ENCODE measurements at regions not wholly inside any gene's neighbourhood (a gene's known extent, or its start where the extent isn't known, plus 50 kb on each side); places are given as distances from the start of the nearest gene placed in this dataset.
"Not testable (repeated sequence)": the region's sequence is repeated elsewhere in the genome, so short reads cannot be mapped to it uniquely, and the experiment has no call there.

DNA sequence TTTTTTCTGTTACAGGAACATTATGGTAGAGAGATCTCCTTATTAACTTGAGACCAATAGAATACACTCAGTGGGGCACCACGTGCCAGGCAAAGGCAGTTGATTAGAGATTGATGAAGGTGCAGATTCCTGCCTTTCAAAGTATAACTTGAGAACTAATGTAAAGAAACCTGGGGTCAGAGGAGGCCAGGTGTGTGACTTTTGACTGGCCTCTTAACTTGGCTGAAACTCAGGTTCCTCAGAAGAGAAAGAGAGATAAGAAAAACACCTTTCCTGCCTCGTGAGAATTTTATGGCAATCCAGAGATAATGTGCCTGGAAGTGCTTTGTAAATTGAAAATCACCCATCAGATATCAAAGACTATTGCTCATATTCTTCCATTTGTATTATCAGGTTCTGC lies 110.7 kb upstream of the GZMB start:
- DNase-seq (ENCODE audit: low read depth in 2 of 2): no peak

DNA sequence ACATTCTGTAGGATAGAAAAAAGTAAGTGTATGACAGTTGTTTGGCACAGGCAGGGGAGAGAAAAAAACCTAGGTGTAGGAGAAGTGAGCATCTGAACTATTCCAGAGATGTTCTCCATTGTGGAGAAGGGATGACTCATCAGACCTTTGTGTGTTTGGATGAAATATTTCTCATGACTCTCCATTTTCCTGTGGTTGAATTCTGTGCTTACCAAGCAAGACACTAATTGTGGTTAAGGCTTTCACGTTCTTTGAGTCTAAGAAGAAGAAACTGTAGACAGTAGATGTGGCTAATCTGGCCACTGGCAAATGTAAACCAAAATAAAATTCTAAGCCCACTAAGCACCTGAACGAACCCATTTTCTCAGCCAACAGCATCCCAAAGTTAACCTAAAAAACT lies 107.9 kb upstream of the GZMB start:
- no peak for DNase-seq (ENCODE audit: low read depth in 2 of 2)

DNA sequence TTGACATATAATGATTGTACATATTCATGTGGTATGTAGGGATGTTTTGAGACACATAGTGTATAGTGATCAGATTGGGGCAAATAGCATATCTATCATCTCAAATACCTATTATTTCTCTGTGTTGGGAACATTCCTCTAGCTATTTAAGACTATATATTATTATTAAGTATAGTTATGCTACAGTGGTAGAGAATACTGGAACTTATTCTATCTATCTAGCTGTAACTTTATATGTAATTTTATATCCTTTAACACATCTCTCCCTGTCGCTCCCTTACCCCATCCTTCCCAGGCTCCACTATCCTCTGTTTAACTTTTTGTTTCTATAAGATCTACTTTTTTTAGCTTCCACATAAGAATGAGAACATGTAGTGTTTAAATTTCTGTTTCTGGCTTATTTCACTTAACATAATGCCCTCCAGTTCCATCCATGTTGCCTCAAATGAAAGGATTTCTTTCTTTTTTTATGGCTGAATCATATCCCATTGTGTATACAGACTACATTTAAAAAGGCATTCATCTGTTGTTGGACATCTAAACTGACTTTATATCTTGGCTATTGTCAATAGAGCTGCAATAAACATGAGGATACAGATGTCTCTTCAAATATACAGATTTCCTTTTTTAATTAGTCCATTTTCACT lies 102.1 kb upstream of the GZMB start:
- no peak for DNase-seq (ENCODE audit: low read depth in 2 of 2)

DNA sequence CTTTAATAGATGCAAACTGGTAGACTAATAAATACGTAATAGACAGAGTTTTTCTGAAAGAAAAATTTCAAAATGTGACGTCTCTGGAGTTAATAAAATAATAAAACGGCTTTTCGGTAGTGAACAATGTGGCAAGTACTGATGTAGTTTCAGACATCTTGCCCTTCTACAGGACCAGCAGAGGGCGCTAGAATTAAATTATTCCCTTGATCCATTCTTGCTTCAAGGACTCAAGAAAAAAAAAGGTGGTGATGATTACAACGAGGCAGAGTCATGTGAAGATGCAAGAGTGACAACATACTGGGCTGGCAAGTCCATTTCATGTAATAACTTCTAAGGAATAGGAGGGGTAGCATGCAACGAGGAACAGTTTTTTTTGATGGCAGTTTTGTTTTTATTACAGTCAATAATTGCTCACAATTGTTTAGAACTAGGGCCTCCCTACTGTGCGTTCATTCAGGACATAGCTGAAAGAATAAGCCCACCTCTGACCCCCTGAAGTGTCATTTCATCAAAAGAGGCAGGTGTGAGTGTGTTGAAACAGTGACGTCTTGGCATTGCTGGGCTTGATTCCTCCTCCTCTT lies 101.0 kb upstream of the GZMB start:
- DNase-seq (ENCODE audit: low read depth in 2 of 2): no peak

DNA sequence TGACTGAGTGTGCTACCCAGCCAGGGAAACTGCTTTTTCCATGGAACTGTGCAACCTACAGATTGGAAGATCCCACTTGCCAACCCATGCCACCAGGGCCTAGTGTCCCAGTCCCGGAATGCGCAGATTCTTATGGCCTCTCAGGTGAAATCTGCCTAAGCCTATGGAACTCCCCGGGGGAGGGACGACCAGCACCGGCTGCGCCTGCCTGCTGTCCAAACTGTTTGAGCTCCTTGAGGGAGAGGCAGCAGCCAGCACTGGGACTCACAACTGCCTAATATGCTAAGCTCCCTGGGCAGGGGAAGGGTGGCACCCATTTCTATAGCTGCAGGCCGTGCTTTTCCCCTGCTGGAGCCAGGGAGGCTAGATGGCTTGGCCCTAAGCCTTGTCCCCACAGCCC lies 92.5 kb upstream of the GZMB start:
- no peak for DNase-seq (ENCODE audit: low read depth in 2 of 2)

DNA sequence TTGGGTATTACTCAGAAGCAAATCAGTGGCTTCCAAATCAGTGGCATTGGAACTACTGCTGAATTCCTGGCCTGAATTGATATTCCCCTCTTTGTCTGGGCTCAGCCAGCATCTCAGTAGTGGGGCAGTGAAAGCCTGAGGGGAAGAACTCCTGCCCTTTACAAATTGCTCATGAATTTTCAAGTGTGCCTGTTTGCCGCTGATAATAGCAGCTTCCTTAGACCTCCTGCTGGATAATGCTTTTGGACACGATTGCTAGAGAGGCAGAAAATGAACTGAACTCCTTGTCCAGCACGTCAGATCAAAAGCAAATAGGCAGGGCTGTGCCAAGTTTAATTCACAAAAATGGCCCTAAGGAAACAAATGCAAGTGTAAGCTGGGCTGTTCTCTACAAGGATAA lies 91.3 kb upstream of the GZMB start:
- DNase-seq (ENCODE audit: low read depth in 2 of 2): no peak

DNA sequence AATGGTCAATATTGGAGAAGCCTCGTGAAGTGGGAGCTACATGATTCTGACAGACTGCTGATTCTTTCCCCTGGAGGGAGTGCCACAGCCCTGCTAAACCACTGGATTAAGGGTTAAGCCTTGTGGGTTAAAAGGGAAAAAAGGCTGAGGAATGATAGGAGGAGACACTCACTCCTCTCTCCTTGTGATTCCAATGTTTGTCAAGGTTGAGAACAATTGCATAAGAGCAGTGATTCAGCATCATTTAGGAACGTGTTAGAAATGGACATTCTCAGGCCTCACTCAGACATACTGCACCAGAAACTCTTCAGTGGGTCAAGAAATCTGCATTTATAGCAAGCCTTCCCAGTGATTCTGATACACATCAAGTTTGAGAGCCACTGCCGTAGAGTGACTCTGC lies 87.8 kb upstream of the GZMB start:
- DNase-seq (ENCODE audit: low read depth in 2 of 2): no peak

DNA sequence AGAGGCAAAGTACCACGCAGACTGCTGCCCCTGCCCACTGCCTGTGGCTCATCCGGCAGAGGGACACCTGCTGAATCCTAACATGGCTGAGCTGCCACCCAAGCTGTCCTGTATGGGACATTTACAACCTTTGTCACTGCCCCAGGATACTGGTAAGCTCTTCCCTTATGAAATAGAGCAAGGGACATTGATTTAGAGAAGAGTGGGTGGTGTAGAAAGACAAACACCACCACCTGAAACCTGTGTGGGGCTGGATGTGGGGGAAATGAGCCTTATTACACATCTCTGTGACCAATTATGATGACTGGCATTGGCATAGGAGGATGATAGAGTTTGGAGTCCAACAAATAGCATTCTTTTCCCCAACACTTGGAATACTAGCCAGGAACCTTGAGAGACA lies 81.2 kb upstream of the GZMB start:
- no peak for DNase-seq (ENCODE audit: low read depth in 2 of 2)

DNA sequence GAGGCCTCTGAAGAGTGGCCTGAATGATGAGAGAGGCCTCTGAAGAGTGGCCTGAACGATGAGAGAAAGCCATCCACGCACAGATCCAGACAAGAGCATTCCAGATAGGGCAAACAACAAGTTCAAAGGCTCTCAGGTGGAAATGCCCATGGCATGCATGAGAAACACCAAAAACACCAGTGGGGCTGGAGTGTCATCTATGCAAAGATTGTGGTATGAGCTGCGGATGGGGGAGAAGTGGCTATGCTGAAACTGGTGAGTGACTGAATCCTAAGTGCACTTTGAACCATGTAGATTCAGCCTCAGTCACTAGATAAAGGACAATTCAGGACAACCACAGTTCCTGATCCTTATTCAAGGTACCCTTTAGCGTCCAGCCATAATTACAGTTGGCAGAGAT lies 79.4 kb upstream of the GZMB start:
- DNase-seq (ENCODE audit: low read depth in 2 of 2): no peak

DNA sequence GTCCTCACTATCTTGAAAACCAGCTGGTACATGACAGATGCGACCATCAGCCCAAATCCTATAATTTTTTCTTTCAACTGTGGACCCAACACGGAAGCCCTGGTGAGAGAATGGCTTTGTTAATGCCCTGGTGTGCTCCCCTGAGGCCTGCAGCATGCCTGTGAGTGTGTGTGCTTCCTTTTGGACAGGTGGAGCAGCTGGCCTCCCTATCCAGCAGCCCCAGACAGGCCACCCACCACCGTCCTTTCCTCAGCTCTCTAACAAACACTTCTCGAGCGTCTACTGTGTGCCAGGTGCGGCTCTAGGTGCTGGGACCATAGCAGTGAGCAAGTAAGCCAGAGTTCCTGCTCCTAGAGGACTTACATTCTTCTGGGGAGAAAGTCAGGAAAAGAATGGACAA lies 78.9 kb upstream of the GZMB start:
- no peak for DNase-seq (ENCODE audit: low read depth in 2 of 2)

DNA sequence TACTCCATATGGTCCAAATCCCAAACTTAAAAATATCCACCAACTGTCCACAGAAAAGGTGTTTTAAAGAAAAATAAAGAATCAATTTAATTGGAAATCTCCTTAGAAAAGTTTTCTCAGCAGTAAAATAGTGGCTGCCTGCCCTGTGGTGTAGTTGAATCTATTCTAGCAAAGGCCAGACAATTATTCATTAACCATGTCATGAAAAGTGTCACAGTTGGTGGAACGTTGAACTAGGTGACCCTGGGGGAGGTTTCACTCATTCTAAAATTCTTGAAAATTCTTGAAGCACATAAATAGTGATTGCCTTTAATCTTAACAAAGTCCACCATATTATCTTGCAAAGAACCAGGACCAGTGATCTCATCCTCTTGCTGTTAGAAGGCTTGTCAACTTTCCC lies 78.4 kb upstream of the GZMB start:
- DNase-seq (ENCODE audit: low read depth in 2 of 2): no peak

DNA sequence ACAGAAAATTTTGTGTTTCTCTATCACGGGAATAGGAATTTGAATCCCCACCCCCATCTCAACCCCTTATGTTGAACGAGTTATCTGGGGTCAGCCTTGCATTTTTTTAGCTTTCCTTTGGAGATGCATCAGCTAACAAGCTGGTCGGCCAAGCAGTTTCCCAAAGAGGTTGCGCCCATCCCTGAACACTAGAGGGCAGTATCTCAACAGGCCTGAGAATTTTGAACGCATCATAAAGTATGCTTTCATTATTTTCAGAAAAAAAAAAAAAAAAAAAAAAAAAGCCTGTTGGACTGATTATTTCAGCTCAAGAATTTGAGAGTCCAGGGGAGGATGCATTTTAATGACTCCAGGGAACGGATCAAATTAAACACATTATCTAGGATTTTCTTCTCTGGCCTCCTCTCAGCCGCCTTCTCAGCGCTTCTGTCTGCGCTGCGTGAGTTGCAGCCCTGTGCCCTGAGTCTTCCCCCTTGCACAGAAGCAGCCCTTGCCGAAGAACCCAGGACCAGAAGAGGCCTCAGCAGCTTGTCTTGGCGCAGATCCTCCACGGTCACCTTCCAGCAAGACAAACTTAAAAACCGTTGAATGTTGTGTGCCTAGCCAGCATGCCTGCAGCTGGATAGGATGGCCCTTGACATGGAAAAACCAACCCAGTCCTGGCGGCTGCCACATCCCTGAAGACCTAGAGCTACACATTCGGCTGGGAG lies 76.6 kb upstream of the GZMB start:
- peak in 1 of 2 donors; percentile 14 for DNase-seq (ENCODE audit: low read depth in 2 of 2)

DNA sequence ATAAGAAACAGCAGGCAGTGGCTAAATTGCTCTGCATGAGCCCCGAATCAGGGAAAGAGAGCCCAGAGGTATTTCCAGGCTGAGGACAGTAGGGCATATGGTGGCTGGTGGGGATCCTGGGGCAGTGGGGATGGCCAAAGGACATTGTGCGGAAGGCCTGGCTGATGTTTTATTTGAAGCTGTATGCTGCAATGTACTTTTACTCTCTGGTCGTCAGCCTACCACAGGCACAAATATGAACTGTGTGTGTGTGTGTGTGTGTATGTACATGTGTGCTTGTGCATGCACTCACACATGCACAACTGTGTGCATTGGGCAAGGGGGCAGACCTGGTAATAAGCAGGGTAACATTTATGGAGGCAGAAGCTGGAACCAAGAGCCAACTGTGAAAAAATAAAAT lies 74.7 kb upstream of the GZMB start:
- no peak for DNase-seq (ENCODE audit: low read depth in 2 of 2)

DNA sequence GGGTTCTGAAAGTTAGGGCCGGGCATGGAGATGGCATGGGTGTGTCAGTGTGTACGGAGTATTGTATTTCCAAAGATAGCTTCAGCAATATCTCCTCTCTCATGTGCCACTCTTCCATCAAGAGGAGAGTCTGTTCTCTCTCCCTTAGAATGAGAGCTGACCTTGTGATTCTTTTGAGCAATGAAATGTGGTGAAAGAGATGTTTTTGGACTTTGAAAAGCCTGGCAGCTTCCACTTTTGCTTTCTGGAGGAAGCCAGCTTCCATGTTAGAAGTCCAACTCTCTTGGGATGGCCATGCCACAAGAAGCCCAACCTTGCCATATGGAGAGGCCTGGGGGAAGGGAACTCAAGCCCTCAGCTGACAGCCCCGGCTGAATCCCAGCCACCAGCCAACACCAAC lies 72.4 kb upstream of the GZMB start:
- no peak for DNase-seq (ENCODE audit: low read depth in 2 of 2)

DNA sequence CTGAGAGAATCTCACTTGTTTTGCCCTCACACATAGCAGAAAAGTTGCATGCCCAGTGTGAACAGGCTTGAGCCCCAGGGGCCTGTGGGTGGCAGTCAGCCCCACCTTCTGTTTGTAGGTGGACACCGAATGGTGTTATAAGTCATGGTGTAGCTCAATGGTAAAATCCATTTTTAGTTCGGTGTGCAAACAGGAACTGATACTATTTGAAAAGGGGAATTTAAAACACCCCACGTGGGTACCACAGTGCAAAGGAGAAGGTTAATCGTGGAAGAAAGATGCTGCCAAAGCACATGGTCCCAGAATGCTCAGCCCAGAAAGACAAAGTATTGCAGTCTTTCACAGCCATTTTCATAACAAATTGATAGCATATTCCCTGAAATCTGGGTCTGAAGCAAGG lies 71.8 kb upstream of the GZMB start:
- DNase-seq (ENCODE audit: low read depth in 2 of 2): no peak

DNA sequence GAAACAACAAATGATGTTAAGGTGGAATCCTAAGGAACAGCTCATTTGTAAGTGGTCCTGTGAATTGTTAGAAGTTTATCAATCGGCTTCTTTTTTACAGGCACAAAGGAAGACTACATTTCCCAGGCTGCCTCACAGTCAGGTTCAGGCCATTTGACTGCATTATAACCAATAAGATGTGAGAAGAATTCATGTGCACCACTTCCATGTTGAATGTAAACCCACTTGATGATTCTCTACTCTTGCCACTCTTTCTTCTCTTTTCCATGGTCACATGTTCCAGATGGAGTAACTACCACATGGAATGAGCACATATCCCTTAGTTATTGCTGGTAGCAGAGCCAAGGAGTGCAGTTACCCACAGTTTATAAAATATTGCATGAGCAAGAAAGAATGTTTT lies 67.1 kb upstream of the GZMB start:
- no peak for DNase-seq (ENCODE audit: low read depth in 2 of 2)

DNA sequence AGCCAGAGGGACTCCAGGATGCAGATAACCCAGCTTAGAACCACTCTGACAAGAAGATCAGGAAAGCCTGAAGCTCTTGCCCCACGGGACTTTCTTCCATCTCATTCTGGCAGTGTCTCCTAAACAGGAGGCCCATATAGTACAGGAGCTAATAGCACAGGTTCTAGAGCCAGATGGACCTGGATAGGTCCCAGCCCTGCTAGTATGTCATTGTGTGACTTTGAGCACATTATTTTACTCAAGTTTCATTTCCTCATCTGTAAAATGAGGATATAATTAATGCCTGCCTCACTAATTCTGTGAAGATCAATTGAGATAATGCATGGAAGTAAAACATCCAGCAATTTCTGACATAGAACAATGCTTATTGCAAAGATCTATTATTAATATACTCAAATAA lies 66.5 kb upstream of the GZMB start:
- no peak for DNase-seq (ENCODE audit: low read depth in 2 of 2)

DNA sequence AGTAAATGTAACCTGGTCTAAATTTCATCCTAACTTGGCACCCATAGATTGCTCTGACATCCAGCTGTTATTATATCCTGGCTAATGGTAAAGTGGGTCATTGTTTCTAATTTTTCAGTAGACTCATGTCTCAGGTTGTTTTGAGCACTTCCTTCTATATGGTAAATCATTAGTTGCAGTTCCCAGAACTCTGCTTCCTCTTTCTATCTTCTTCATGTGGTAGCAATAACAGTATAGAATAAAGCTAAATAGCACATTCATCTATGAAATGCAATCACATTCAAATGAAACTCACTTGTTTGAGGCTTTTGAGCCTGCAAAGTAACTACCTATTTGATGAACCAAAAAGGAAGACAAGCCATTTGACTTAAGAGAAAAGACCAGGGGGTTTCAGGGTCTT lies 65.1 kb upstream of the GZMB start:
- no peak for DNase-seq (ENCODE audit: low read depth in 2 of 2)

DNA sequence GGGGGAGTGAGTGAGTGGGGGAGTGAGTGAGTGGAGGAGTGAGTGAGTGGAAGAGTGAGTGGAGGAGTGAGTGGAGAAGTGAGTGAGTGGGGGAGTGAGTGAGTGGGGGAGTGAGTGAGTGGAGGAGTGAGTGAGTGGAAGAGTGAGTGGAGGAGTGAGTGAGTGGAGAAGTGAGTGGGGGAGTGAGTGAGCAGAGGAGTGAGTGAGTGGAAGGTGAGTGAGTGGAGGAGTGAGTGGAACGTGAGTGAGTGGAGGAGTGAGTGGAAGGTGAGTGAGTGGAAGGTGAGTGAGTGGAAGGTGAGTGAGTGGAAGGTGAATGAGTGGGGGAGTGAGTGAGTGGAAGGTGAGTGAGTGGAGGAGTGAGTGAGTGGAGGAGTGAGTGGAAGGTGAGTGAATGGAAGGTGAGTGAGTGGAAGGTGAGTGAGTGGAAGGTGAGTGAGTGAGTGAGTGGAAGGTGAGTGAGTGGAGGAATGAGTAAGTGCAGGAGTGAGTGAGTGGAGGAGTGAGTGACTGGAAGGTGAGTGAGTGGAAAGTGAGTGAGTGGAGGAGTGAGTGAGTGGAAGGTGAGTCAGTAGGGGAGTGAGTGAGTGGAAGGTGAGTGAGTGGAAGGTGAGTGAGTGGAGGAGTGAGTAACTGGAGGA lies 62.4 kb upstream of the GZMB start:
- DNase-seq (ENCODE audit: low read depth in 2 of 2): not testable (repeated sequence)

DNA sequence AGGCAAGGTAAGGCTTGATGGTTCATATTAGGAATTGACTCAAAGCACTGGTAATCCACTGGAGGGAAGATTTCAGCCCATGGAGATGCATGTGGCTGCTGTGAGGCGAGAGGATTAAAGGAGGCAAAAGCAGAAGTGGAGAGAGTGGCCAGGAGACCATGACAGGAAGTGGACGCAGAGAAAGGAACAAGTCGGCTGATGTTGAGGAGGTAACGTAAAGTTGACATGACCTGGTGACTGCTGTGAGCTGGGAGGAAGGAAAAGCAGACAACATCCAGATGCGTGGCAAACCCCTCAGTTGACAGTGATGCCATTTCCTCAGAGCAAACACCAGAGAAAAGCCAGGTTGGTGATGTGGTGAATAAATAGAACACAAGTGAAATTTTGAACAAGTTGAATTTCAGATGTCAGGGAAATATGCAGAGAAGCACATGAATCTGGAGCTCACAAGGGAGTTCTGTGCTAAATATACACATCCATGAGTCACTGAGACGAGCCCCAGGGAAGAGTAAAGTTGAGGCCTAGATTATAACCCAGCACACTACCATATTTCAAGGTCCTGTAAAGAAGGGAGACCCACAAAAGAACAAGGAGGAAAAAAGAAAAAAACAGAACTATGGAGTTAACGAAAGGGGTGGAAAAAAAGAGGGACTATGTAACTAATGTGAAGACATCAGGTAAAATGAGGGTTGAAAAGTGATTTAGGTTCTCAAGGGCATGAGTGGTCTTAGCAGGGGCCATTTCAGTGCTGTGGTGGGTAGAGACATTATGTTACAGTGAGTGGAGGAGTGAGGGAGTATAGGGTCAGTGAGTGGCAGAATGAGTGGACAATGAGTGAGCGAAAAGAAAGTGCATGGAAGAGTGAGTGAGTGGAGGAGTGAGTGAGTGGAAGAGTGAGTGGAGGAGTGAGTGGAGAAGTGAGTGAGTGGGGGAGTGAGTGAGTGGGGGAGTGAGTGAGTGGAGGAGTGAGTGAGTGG lies 61.6 kb upstream of the GZMB start:
- no peak for DNase-seq (ENCODE audit: low read depth in 2 of 2)

DNA sequence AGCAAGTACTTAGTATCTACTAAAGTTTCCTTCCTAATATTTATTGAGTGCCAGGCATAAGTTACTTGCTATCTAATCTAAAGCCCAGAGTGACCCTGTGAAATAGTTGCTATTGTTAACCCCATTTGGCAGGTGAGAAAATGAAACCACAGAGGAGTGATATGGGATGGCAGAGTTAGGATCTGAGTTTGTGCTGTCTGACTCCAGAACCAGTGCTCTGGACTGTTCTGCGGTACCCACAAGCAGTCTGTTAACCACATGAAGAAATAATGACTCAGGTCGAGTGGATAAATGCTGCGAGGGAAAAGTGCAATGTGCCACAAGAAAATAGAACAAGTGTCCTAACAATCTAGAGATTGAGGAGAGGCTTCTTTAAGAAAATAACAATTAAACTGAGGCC lies 60.7 kb upstream of the GZMB start:
- no peak for DNase-seq (ENCODE audit: low read depth in 2 of 2)

DNA sequence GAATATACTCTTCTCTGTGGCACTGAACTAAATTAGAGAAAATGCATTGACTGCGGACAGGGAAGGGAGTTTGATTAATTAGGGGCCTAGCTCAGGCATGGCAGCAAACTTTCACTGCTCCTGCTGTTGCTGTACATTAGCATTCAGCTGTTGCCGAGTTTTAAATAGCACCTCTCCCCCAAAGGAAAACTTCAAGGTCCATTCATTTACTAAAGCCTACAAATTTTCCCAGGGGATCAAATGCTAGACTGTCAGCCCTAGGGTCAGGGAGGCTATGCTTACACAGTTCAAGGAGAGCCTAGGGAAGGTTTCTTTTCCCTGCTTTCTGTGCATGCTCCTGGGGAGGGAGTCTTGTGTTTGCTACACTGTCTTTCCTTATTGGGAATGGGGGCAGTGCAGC lies 60.0 kb upstream of the GZMB start:
- no peak for DNase-seq (ENCODE audit: low read depth in 2 of 2)

All from stimulated activated CD4-positive, alpha-beta T cell treated with anti-CD3 and anti-CD28 coated beads, Interleukin-1b, Interleukin-23, amount 100 ng/mL, for 1 hour (primary cell).